K562 (cell line): ENCODE measurements at regions not wholly inside any gene's neighbourhood (a gene's known extent, or its start where the extent isn't known, plus 50 kb on each side); places are given as distances from the start of the nearest gene placed in this dataset.

ENCODE experiments used
- BCOR ChIP-seq: fragments of 450-650 bp; IDR thresholded peaks from 2 replicates; pipeline ENCODE4 v1.6.1; 2016
- CTCF ChIP-seq, 3 experiments: IDR thresholded peaks in 2 of 3; conservative IDR thresholded peaks in 1 of 3; 2 replicates each; pipeline ENCODE4 v1.5.1; 2011 to 2012; ENCODE audit warnings: low read length in 3 of 3, mild to moderate bottlenecking in 3 of 3, control low read depth in 2 of 3, improper control_type of control experiment in 1 of 3, inconsistent platforms in 1 of 3, low read depth in 1 of 3, mixed read lengths in 1 of 3, moderate library complexity in 1 of 3; ENCODE audit not compliant: insufficient read depth in 2 of 3
- EZH2 ChIP-seq: IDR thresholded peaks from 2 replicates; pipeline ENCODE4 v1.6.1; 2012; ENCODE audit warnings: low read depth, mild to moderate bottlenecking, inconsistent platforms, low read length, borderline replicate concordance
- FOXP4 ChIP-seq: sonication (generic); formaldehyde crosslinking; IDR thresholded peaks from 2 replicates; pipeline ENCODE4 v1.8.0; 2022; ENCODE audit warnings: mild to moderate bottlenecking, missing genetic modification reagents, borderline replicate concordance
- HMGXB4 ChIP-seq: sonication (generic); formaldehyde crosslinking; IDR thresholded peaks from 2 replicates; pipeline ENCODE4 v1.8.1; 2023; ENCODE audit warnings: mild to moderate bottlenecking, missing genetic modification reagents
- MCM2 ChIP-seq: fragments of 450-650 bp; IDR thresholded peaks from 2 replicates; pipeline ENCODE4 v1.6.1; 2017; ENCODE audit warnings: low read depth, mild to moderate bottlenecking
- NELFE ChIP-seq: IDR thresholded peaks from 2 replicates; pipeline ENCODE4 v1.6.1; 2011; ENCODE audit warnings: mild to moderate bottlenecking; ENCODE audit not compliant: insufficient read depth, insufficient read length
- NFIC ChIP-seq: fragments of 450-650 bp; IDR thresholded peaks from 2 replicates; pipeline ENCODE4 v1.6.1; 2017; ENCODE audit warnings: mild to moderate bottlenecking, inconsistent platforms
- NKRF ChIP-seq: fragments of 450-650 bp; IDR thresholded peaks from 2 replicates; pipeline ENCODE4 v1.6.1; 2016; ENCODE audit warnings: borderline replicate concordance
- ZBED1 ChIP-seq: IDR thresholded peaks from 2 replicates; pipeline ENCODE4 v1.6.1; 2014

- TF ChIP-seq CTCF (IDR thresholded peaks at IDR 0.05 in 2 of 3, conservative IDR thresholded peaks at IDR 0.05 in 1 of 3; ENCODE audit: insufficient read depth in 2 of 3, low read depth in 1 of 3, low read length in 3 of 3) (no peak), MCM2 (no peak), HMGXB4 (no peak), ZBED1 (no peak), FOXP4 (CRISPR knock-in tag) (no peak), BCOR (no peak), EZH2 (no peak), NKRF (no peak), NFIC (no peak), NELFE (no peak)
These were observed 95.0 kb downstream of the FOXL1 start for GRCh38 chr16:86673090-86673955.
